Fibroblast of mammary gland (primary cell): ENCODE measurements at regions not wholly inside any gene's neighbourhood (a gene's known extent, or its start where the extent isn't known, plus 50 kb on each side); places are given as distances from the start of the nearest gene placed in this dataset.

ENCODE experiments used
- DNase-seq: peaks from one replicate; pipeline ENCODE4 v3.0.0-alpha.2; 2010; ENCODE audit warnings: low read depth
- H3K4me3 ChIP-seq: 2 replicates; pipeline ENCODE4 v1.5.1; 2011; ENCODE audit warnings: low read depth, mild to moderate bottlenecking, low read length, moderate library complexity; ENCODE audit not compliant: control insufficient read depth
- TF ChIP-seq, protein P1 (sequence below): conservative IDR thresholded peaks from 2 replicates; pipeline ENCODE4 v1.5.1; 2011; ENCODE audit warnings: low read depth, low read length, inconsistent platforms; ENCODE audit not compliant: control insufficient read depth, insufficient read depth

DNA sequence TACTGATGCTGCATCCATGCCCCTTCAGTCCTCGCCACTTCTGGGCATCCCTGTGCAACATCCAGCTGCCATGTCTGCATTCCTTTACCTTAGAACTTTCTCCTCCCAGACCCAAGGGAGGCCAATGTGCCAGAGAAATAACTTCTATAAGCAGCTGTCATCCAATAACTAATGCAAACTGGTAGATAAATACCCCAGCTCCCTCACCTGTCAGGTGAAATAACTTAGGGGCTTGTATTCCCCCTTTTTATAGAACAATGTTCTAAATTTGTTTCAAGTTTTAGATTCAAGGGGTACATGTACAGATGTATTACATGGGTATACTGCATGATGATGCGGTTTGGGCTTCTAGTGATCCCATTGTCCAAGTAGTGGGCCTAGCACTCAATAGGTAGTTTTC lies 880.1 kb downstream of the UQCRFS1 start:
- TF ChIP-seq, protein P1, sequence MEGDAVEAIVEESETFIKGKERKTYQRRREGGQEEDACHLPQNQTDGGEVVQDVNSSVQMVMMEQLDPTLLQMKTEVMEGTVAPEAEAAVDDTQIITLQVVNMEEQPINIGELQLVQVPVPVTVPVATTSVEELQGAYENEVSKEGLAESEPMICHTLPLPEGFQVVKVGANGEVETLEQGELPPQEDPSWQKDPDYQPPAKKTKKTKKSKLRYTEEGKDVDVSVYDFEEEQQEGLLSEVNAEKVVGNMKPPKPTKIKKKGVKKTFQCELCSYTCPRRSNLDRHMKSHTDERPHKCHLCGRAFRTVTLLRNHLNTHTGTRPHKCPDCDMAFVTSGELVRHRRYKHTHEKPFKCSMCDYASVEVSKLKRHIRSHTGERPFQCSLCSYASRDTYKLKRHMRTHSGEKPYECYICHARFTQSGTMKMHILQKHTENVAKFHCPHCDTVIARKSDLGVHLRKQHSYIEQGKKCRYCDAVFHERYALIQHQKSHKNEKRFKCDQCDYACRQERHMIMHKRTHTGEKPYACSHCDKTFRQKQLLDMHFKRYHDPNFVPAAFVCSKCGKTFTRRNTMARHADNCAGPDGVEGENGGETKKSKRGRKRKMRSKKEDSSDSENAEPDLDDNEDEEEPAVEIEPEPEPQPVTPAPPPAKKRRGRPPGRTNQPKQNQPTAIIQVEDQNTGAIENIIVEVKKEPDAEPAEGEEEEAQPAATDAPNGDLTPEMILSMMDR, result no peak
- DNase-seq, result no peak
- no peak overlapping the region for H3K4me3 ChIP-seq

DNA sequence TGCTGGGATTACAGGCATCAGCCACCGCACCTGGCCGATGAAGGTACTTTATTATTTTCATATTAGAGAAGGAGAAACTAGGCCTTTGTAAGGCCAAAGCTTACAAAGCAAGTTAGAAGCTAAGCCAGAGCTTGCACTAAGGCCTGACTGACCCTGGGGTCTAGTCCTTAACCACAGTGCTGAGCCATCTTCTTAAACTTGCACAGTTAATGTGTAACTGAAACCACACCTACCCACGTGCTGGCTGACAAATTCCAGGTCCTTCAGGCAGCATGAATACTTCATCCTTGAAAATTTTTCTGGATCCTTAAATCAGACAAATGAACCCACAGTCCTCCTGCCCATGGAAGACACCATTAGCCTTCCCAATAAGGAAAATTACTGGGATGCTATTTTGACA lies 880.6 kb downstream of the UQCRFS1 start:
- no peak overlapping the region for H3K4me3 ChIP-seq
- TF ChIP-seq, protein P1, result no peak
- DNase-seq, result peak; percentile 24

DNA sequence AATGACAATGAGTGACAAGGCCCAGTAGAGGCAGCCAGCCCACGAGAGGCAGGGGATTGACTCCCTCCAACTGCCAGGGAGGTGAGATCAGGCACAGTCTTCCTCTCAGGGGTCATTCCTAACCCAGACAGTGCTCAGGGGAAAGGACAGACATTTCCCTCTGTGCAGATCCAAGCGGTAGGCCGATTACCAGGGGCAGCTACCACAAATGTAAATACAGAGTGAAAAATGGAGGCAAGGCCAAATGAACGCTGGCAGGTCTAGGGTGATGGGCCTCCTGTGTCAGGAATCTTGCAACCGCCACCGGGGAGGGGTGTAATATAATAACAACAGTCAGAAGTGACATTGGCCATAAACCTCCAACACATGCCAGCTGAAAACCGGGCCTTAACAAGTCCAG lies 881.4 kb downstream of the UQCRFS1 start:
- no peak overlapping the region for H3K4me3 ChIP-seq
- TF ChIP-seq, protein P1, result no peak
- DNase-seq, result no peak

DNA sequence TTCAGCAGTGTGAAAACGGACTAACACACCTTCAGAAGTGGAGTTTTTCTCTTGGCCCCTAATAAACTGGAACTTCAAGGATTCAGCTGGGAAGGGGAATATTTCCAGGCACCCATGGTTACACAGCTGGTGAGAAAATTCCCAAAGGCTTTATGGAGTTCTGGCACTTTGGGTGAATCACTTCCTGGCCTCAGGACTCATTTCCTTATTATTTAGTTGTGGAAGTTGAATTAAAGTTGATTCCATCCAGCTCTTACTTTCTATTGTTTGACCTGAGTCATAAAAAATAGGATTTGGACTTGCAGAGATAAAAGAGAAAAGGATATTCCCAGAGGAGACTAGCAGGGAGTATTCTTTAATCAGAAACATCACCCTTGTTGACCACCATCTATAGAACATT lies 882.1 kb downstream of the UQCRFS1 start:
- TF ChIP-seq, protein P1, result no peak
- DNase-seq, result peak; percentile 65
- H3K4me3 ChIP-seq, result no peak overlapping the region

DNA sequence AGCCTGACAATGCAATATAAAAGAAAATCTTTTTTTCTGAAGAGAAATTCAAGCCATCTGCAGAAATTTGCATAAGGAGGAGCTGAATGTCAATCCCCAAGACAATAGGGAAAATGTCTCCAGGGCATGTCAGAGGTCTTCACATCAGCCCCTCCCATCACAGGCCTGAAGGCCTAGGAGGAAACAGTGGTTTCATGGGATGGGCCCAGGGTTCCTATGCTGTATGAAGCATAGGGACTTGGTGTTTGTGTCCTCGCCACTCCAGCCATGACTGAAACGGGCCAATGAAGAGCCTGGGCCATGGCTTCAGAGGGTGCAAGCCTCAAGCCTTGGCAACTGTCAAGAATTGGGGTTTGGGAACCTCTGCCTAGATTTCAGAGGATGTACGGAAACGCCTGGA lies 883.5 kb downstream of the UQCRFS1 start:
- no peak for DNase-seq
- TF ChIP-seq, protein P1, result no peak
- H3K4me3 ChIP-seq, result no peak overlapping the region

DNA sequence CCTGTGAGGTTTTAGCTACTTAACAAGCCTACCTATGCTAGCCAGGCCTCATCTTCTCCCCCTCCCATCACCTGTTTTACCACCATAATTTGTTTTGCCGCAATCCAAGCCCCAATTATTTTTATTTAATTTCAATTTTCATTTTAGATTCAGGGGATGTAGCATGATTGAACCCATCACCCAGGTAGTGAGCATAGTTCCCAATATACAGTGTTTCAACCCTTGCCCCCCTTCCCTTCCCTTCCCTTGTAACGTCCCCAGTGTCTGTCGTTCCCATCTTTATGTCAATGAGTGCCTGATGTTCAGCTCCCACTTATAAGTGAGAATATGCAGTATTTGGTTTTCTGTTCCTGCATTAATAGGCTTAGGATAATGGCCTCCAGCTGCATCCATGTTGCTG lies 885.0 kb downstream of the UQCRFS1 start:
- DNase-seq, result no peak
- no peak overlapping the region for H3K4me3 ChIP-seq
- TF ChIP-seq, protein P1, result no peak

DNA sequence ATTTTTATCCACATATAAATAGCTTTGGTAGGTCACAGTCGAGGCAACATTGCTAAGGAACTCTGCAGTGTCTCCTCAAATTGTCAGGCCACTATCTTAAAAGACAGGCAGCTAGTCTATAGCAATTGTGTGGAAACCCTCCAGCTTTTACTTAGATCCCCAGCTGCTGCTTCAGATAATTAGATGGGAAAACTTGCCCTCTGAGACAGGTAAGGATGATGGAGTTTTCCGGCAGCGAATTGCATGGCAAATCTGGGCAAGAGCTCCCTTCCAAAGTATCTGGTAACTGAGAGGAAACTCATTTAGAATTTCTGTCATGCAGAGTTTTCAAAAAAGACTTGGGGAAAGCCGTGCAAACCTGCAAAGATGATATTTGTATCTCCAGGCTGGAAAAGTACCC lies 886.2 kb downstream of the UQCRFS1 start:
- no peak for DNase-seq
- no peak overlapping the region for H3K4me3 ChIP-seq
- TF ChIP-seq, protein P1, result no peak
